WERI-Rb-1 (cell line): ENCODE measurements at regions not wholly inside any gene's neighbourhood (a gene's known extent, or its start where the extent isn't known, plus 50 kb on each side); places are given as distances from the start of the nearest gene placed in this dataset.

ENCODE experiments used
- DNase-seq: peaks from one replicate; pipeline ENCODE4 v3.0.0-alpha.2; 2020
- H3K27ac ChIP-seq: fragments of 250-450 bp; sonication (Bioruptor Pico); 2 replicates; pipeline ENCODE4 v1.5.1; 2020; ENCODE audit warnings: mild to moderate bottlenecking, moderate library complexity
- H3K27me3 ChIP-seq: fragments of 250-450 bp; sonication (Bioruptor Pico); 2 replicates; pipeline ENCODE4 v1.5.1; 2021; ENCODE audit warnings: mild to moderate bottlenecking, low read depth, moderate library complexity; ENCODE audit not compliant: insufficient read depth, severe bottlenecking
- H3K36me3 ChIP-seq: fragments of 250-450 bp; sonication (Bioruptor Pico); 2 replicates; pipeline ENCODE4 v1.5.1; 2020; ENCODE audit warnings: mild to moderate bottlenecking, moderate library complexity
- H3K4me3 ChIP-seq: 2 replicates; pipeline ENCODE4 v1.5.1; 2011; ENCODE audit warnings: low read depth, mild to moderate bottlenecking, control low read depth, low read length
- H3K9me3 ChIP-seq: fragments of 250-450 bp; sonication (Bioruptor Pico); 2 replicates; pipeline ENCODE4 v1.5.1; 2021; ENCODE audit warnings: mild to moderate bottlenecking, moderate library complexity; ENCODE audit not compliant: severe bottlenecking
- TF ChIP-seq, protein P1 (sequence below): IDR thresholded peaks from 2 replicates; pipeline ENCODE4 v1.5.1; 2011; ENCODE audit warnings: low read depth, mild to moderate bottlenecking, control low read depth, inconsistent platforms, low read length

DNA sequence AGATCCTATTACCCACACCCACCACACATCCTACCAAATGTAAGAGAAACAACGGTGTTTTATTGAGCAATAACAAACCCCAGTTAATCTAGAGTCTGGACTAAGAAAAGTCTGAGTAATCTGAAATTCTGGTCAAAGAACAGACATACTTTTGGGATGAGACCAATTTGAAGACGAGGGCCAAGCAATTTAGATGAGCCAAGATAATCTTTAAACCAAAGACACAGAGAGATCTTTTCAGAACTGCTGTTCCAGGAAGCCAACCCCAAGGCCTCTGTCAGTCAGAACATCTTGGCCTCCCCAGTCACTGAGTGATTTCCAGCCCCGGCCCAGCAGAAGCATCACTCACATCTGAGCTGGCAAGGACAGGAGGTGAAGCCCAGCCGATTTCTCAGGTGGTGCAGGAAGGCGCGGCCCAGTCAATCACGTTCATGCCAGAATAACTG is 118.5 kb upstream of the SYNDIG1 start:
- Histone ChIP-seq H3K27ac (peak overlapping the region; percentile 44; the same call in 1 of the 2 replicates), H3K4me3 (no peak overlapping the region), H3K27me3 (no peaks in the 10 kb centered on the region), H3K36me3 (no peaks in the 10 kb centered on the region), H3K9me3 (no peaks in the 10 kb centered on the region)
- TF ChIP-seq, protein P1, sequence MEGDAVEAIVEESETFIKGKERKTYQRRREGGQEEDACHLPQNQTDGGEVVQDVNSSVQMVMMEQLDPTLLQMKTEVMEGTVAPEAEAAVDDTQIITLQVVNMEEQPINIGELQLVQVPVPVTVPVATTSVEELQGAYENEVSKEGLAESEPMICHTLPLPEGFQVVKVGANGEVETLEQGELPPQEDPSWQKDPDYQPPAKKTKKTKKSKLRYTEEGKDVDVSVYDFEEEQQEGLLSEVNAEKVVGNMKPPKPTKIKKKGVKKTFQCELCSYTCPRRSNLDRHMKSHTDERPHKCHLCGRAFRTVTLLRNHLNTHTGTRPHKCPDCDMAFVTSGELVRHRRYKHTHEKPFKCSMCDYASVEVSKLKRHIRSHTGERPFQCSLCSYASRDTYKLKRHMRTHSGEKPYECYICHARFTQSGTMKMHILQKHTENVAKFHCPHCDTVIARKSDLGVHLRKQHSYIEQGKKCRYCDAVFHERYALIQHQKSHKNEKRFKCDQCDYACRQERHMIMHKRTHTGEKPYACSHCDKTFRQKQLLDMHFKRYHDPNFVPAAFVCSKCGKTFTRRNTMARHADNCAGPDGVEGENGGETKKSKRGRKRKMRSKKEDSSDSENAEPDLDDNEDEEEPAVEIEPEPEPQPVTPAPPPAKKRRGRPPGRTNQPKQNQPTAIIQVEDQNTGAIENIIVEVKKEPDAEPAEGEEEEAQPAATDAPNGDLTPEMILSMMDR = no peak
- no peak for DNase-seq

DNA sequence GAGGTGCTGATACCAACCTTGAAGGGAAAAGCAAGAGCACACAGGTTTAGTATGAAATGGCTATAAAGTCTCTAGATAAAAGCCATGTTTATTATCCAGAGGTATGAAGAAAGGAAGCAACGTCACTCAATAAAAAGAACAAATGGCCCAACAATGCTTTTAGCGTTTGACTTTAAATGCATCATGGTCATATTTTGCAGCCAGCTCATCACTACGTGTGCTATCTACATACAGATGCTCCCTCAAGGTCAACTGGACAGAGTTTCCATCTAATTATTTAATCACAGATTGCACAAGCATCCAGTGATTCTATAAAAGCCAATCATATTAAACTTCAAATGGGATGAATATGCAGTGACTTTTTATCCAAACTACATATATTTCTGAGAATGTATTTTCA is 127.6 kb upstream of the SYNDIG1 start:
- DNase-seq = no peak
- Histone ChIP-seq H3K27me3 (no peaks in the 10 kb centered on the region), H3K27ac (no peak overlapping the region), H3K36me3 (no peaks in the 10 kb centered on the region), H3K9me3 (peaks cover 3% of the 10 kb centered on the region), H3K4me3 (no peak overlapping the region)
- TF ChIP-seq, protein P1 = no peak

DNA sequence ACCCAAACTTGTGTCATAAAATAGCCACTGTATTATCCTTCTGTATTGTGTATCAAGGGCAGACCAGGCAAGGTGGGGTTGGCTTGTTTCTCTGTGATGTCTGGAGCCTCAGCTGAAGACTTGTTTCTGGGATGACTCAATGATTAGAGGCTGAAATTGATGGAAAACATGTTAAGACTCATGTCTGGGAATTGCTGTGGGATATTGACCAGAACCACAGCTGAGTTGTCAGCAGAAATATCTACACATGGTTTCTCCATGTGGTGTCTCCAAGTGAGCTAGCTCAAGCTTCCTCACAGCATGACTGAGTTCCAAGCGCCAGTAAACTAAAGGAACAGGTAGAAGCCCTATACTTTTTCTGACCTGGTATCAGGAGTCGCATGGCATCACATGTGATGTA is 128.5 kb upstream of the SYNDIG1 start:
- no peak for DNase-seq
- Histone ChIP-seq H3K27ac (no peak overlapping the region), H3K27me3 (no peaks in the 10 kb centered on the region), H3K36me3 (no peaks in the 10 kb centered on the region), H3K9me3 (peaks cover 3% of the 10 kb centered on the region), H3K4me3 (no peak overlapping the region)
- TF ChIP-seq, protein P1 = no peak

DNA sequence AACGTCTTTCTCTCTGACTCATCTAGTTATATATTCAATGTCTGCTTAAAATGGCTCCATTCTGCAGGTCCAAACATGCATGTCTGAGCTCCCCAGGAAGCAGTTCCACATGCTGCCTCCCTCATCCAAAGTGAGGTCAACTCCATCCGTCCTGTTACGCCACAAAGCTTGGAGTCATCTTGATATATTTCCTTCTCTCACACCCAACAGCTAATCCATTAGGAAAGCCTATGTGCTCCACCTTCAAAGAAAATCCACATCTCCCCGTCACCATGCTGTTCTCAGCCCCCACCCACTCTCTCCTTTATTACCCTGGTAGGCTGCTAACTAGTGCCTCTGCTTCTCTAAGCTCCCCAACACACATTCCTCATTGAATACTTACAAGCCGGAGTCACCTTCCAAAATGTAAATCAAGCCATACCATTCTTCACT is 130.2 kb upstream of the SYNDIG1 start:
- no peaks in the 10 kb centered on the region for H3K36me3 ChIP-seq
- H3K27ac ChIP-seq = no peak overlapping the region
- no peak overlapping the region for H3K4me3 ChIP-seq
- no peaks in the 10 kb centered on the region for H3K27me3 ChIP-seq
- H3K9me3 ChIP-seq = peaks cover 3% of the 10 kb centered on the region
- TF ChIP-seq, protein P1 = no peak
- no peak for DNase-seq

DNA sequence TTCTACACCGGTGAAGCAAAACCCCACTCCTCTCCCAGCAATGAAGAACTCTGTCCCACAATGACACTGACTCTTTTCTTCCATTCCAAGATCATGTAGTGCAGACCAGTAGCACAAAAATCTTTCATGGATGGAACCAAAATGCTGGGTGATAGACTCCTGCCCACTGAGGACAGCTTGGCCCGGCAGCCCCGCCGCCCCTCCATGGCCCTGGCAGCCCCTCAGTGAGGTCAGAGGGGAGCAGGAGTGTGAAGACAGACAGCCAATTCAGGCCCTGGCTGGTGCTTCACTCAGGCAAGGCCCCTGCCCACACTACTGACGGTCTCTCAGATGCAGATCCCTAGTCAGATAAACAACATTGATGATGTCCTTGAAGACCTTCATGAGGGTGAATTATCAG is 131.9 kb upstream of the SYNDIG1 start:
- no peak overlapping the region for H3K4me3 ChIP-seq
- TF ChIP-seq, protein P1 = no peak
- H3K36me3 ChIP-seq = no peaks in the 10 kb centered on the region
- no peak overlapping the region for H3K27ac ChIP-seq
- H3K9me3 ChIP-seq = peaks cover 3% of the 10 kb centered on the region
- H3K27me3 ChIP-seq = no peaks in the 10 kb centered on the region
- no peak for DNase-seq

DNA sequence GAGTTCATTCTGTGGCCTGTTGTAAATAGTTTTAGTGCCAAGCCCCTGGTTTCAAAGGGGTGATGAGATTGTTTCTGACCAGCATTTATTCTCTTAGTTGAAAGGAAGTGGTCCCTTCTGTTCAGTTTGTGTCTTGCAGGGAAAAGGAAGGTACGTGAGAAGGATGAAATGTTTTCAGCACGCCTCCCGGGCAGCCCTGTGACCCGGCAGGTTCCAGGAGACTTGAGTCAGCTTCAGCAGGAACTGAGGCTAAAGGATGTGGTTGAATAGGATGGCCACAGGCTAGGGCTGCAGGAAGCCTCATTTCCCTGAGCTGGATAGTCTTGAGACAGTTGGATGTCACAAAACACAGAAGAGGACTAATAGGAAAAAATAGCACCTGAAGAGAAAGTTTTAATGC is 132.4 kb upstream of the SYNDIG1 start:
- no peaks in the 10 kb centered on the region for H3K36me3 ChIP-seq
- no peak overlapping the region for H3K4me3 ChIP-seq
- TF ChIP-seq, protein P1 = no peak
- no peak for DNase-seq
- no peaks in the 10 kb centered on the region for H3K27me3 ChIP-seq
- H3K9me3 ChIP-seq = peaks cover 3% of the 10 kb centered on the region
- no peak overlapping the region for H3K27ac ChIP-seq
